GM12865 (cell line): ENCODE measurements at regions not wholly inside any gene's neighbourhood (a gene's known extent, or its start where the extent isn't known, plus 50 kb on each side); places are given as distances from the start of the nearest gene placed in this dataset.

ENCODE experiments used
- DNase-seq: peaks from one replicate; pipeline ENCODE4 v3.0.0; 2010; ENCODE audit warnings: low read depth
- H3K4me3 ChIP-seq: 2 replicates; pipeline ENCODE4 v1.5.1; 2011; ENCODE audit warnings: mild to moderate bottlenecking, low read depth, low read length, control low read depth
- TF ChIP-seq, protein P1 (sequence below): IDR thresholded peaks from 2 replicates; pipeline ENCODE4 v1.5.1; 2011; ENCODE audit warnings: low read length, control low read depth, low read depth, inconsistent platforms; ENCODE audit not compliant: insufficient read depth; ENCODE audit errors: missing control alignments

DNA sequence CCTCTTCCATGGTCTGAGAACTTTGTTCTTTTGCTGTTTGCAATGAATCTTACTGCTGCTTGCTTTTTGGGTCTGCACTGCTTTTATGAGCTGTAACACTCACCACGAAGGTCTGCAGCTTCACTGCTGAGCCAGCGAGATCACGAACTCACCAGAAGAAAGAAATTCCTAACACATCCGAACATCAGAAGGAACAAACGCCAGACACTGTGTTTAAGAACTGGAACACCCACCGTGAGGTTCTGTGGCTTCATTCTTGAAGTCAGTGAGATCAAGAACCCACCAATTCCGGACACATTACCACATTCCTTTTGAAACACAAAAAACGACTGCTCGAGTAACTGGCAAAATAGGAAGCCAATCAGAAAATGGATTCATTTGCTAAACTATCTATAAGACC lies 471.8 kb downstream of the TFAP2A start:
- TF ChIP-seq, protein P1, sequence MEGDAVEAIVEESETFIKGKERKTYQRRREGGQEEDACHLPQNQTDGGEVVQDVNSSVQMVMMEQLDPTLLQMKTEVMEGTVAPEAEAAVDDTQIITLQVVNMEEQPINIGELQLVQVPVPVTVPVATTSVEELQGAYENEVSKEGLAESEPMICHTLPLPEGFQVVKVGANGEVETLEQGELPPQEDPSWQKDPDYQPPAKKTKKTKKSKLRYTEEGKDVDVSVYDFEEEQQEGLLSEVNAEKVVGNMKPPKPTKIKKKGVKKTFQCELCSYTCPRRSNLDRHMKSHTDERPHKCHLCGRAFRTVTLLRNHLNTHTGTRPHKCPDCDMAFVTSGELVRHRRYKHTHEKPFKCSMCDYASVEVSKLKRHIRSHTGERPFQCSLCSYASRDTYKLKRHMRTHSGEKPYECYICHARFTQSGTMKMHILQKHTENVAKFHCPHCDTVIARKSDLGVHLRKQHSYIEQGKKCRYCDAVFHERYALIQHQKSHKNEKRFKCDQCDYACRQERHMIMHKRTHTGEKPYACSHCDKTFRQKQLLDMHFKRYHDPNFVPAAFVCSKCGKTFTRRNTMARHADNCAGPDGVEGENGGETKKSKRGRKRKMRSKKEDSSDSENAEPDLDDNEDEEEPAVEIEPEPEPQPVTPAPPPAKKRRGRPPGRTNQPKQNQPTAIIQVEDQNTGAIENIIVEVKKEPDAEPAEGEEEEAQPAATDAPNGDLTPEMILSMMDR, result no peak
- no peak overlapping the region for H3K4me3 ChIP-seq
- DNase-seq, result no peak

DNA sequence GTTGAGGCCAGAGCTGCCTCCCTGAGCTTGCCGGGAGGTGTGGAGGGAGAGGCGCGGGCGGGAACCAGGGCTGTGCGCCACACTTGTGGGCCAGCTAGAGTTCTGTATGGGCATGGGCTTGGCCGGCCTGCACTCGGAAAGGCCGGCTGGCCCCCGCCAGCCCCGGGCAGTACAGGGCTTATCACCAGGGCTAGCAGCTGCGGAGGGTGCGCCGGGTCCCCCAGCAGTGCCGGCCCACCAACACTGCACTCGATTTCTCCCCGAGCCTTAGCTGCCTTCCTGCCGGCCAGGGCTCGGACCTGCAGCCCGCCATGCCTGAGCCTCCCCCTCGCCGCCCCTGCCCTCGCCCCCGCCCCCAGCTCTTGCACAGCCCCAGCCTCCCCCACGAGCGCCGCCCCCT lies 472.7 kb downstream of the TFAP2A start:
- no peak for DNase-seq
- no peak overlapping the region for H3K4me3 ChIP-seq
- TF ChIP-seq, protein P1, result no peak

DNA sequence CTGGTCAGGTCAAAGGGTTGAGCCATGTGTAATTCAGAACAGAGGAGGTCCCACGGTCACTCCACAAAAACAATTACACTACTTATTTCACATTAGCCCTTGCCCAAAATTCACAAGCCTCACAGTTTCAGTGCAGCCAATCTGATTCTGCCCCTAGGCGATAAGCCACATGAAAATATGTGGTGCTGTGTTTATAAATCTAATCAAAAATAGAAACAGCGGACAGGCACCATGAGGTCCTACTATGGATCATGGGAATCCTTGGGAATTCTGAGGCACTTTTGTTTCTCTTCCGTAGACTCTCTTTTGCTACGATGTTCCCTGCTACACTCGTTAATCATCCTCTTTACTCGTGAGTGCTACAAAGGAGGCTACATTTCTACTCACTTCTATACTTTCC lies 476.1 kb downstream of the TFAP2A start:
- no peak for DNase-seq
- H3K4me3 ChIP-seq, result no peak overlapping the region
- TF ChIP-seq, protein P1, result no peak

DNA sequence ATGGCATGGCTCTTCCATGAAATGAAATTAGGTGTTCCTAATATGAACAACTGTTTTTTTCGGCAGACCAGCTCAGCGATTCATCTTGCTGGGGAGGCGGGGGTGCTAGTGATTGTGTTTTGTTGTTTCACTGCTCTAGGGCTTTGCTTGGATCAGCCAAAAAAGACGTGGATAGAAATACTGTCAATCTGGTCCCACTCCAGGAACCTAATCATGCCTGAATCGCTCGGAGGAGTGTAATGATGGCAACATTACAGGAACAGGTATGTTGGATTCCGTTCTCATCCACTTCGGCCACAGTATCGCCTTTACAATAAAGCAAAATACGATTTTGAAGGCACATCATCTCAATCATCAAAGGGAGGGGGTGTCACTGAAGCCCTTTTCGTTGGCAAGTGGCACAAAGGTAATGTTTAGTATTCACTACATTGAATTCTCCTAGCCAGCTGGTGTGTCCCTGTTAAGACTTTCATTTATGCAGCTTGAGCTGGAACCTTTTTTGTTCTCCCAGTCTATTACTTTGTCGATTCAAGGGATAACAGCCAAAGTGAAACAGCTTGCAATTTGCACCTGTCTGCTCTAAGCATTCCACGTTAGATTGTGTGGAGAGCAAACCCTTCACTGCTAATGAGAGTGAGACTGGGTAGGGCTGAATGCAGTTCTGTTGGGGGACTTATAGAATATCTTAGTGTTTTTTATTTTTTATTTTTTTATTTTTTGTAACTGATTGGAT lies 477.7 kb downstream of the TFAP2A start:
- no peak overlapping the region for H3K4me3 ChIP-seq
- no peak for DNase-seq
- TF ChIP-seq, protein P1, result no peak

DNA sequence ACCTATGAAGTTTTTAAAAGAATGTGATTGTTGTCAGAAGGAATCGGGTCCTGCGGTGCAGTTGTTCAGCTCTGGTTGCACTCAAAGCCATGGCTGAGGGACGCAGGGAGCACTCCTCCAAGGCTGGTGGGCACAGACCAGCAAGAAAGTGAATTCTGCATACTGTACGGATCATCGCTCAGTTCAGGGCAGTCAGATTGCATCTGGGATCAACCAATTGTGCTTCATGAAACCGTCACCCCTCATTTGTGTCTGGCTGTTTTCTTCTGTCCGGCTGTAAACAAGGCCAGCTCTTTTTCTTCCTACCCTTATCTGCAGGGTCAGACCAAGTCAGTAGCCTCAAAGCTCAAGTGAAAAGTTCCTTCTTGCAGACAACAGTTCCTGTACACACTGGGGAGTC lies 478.3 kb downstream of the TFAP2A start:
- no peak for DNase-seq
- TF ChIP-seq, protein P1, result no peak
- no peak overlapping the region for H3K4me3 ChIP-seq

DNA sequence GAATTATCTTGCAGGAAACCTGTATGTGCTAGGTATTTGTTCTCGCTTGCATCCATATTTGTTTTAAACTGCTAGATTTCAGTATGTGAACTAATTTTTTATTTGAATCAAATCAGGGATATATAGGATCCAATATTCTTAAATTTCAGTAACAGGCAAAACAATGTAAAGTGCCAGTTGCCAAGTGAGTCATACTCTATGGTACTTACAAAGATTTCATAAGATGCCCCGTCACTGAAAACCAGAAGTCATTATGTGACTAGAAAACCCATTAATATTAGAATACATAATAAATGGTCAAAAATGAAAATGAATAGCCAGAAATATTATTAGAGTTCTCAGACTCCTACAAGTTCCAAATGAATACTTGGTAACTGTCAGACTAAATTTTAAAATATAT lies 481.2 kb downstream of the TFAP2A start:
- H3K4me3 ChIP-seq, result no peak overlapping the region
- DNase-seq, result no peak
- TF ChIP-seq, protein P1, result no peak

DNA sequence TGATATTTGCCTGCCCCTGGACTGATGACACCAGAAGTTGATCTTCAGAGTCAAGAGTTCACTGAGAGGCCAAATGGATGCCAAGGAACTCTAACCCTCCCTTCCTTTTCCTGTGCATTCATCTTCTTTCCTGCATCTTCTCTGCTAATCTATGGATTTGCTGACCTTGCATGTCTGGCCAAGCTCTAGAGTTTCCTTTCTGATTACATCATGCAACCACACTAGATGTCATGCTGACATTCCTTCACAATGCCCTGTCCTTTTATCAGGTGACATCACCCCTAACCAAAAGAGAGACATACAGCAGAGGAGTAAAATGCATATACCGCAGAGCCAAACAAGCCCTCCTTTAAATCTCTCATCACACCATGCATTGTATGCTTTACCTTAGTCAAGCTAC lies 487.6 kb downstream of the TFAP2A start:
- no peak for DNase-seq
- TF ChIP-seq, protein P1, result no peak
- H3K4me3 ChIP-seq, result no peak overlapping the region
